Vagina (tissue), 2 donors: ENCODE measurements at regions not wholly inside any gene's neighbourhood (a gene's known extent, or its start where the extent isn't known, plus 50 kb on each side); places are given as distances from the start of the nearest gene placed in this dataset.

Experiments used
- CTCF ChIP-seq, 3 experiments: fragments of 450-650 bp in 2 of 3; fragments of 200-600 bp in 1 of 3; sonication (generic) in 1 of 3; IDR thresholded peaks; one replicate each; pipeline ENCODE4 v1.5.1; 2017 to 2019; ENCODE audit warnings: antibody characterized with exemption in 3 of 3, mild to moderate bottlenecking in 2 of 3, moderate library complexity in 2 of 3
- POLR2A ChIP-seq, 2 donors: fragments of 450-650 bp; IDR thresholded peaks; one replicate each; pipeline ENCODE4 v1.6.1; 2017; ENCODE audit warnings: antibody characterized with exemption in 2 of 2, mild to moderate bottlenecking in 2 of 2, moderate library complexity in 2 of 2

- TF ChIP-seq CTCF (IDR thresholded peaks at IDR 0.05) = no peak
- TF ChIP-seq POLR2A (IDR thresholded peaks at IDR 0.05) = no peak
Observed at GRCh38 chr3:15903164-15903563, 105.4 kb upstream of the ANKRD28 start.
